ENCODE measurements at regions not wholly inside any gene's neighbourhood (a gene's known extent, or its start where the extent isn't known, plus 50 kb on each side); places are given as distances from the start of the nearest gene placed in this dataset.

- TF ChIP-seq EZH2 (IDR thresholded peaks at IDR 0.05) (no peak), POLR2AphosphoS5 (IDR thresholded peaks at IDR 0.05; ENCODE audit: borderline replicate concordance, low read depth, low read length) (no peak)
Observed at GRCh38 chr15:98143116-98143515, 182.6 kb downstream of the ARRDC4 start.
